RPMI8226 (cell line): ENCODE measurements at regions not wholly inside any gene's neighbourhood (a gene's known extent, or its start where the extent isn't known, plus 50 kb on each side); places are given as distances from the start of the nearest gene placed in this dataset.
"Not testable (repeated sequence)": the region's sequence is repeated elsewhere in the genome, so short reads cannot be mapped to it uniquely, and the experiment has no call there.

Source experiments
- DNase-seq: peaks from one replicate; pipeline ENCODE4 v3.0.0-alpha.2; 2015

GRCh38 chr7:97928844-97929243, 56.6 kb upstream of the ASNS start:
- not testable (repeated sequence) for DNase-seq

- peak; percentile 62 for DNase-seq
Measured at GRCh38 chr7:97927790-97928748, 55.9 kb upstream of the ASNS start.
